Uterus (tissue), 2 donors: ENCODE measurements at regions not wholly inside any gene's neighbourhood (a gene's known extent, or its start where the extent isn't known, plus 50 kb on each side); places are given as distances from the start of the nearest gene placed in this dataset.

Source experiments
- CTCF ChIP-seq, 4 experiments: fragments of 200-600 bp in 2 of 4; fragments of 450-650 bp in 2 of 4; sonication (generic) in 2 of 4; IDR thresholded peaks; one replicate each; pipeline ENCODE4 v1.5.1; 2016 to 2019; ENCODE audit warnings: antibody characterized with exemption in 4 of 4, mild to moderate bottlenecking in 2 of 4, moderate library complexity in 1 of 4
- POLR2A ChIP-seq, 2 donors: fragments of 450-650 bp; IDR thresholded peaks; one replicate each; pipeline ENCODE4 v1.6.1; 2016; ENCODE audit warnings: antibody characterized with exemption in 2 of 2, mild to moderate bottlenecking in 1 of 2, moderate library complexity in 1 of 2

DNA sequence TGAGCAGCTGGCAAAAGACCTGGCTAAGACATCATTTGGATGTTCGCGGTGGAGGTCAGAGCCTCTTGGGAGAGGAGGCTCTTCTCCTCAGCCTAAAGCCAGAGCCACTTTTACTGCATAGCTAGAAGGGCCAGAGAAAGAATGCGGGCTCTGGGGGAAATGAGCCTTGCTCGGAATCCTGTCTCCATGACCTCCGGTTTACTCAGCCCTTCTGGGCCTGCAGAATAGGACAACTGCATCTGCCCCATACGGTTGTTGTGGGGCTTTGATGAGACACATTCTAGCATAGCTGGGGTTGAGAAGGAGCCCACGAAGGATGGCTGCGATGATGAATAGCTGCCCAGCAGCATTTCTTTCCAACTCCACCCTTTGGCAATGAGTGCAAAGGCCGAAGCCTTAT, 115.0 kb upstream of the SLC22A23 start:
- TF ChIP-seq CTCF (IDR thresholded peaks at IDR 0.05), result no peak
- no peak for TF ChIP-seq POLR2A (IDR thresholded peaks at IDR 0.05)
